ENCODE measurements at regions not wholly inside any gene's neighbourhood (a gene's known extent, or its start where the extent isn't known, plus 50 kb on each side); places are given as distances from the start of the nearest gene placed in this dataset.

GRCh38 chr5:96142786-96143434 lies 181.3 kb upstream of the ELL2 start:
- TF ChIP-seq CTCF (IDR thresholded peaks at IDR 0.05) (no peak), POLR2A (IDR thresholded peaks at IDR 0.05) (no peak)
